ENCODE measurements at regions not wholly inside any gene's neighbourhood (a gene's known extent, or its start where the extent isn't known, plus 50 kb on each side); places are given as distances from the start of the nearest gene placed in this dataset.
A peak's percentile ranks its signal among the peaks of the same experiment; 100 is the strongest.

GRCh38 chr20:11810311-11811083 lies 107.2 kb upstream of the BTBD3 start:
- Histone ChIP-seq H3K27ac (ENCODE audit: low read depth, low read length) (no peak overlapping the region), H3K27me3 (ENCODE audit: control insufficient read depth, insufficient read depth, low read length) (no peaks in the 10 kb centered on the region), H3K36me3 (ENCODE audit: control insufficient read depth, insufficient read depth, low read length) (no peaks in the 10 kb centered on the region), H3K4me3 (ENCODE audit: low read depth, low read length) (no peak overlapping the region), H3K4me1 (ENCODE audit: control insufficient read depth, insufficient read depth, low read length) (no peaks in the 10 kb centered on the region), H3K9me3 (ENCODE audit: control insufficient read depth, insufficient read depth, low read length) (no peaks in the 10 kb centered on the region)
- DNase-seq (ENCODE audit: low read depth in 4 of 6, low spot score in 6 of 6): peak in 2 of 6 donors; percentile 32 to 53
- 0% methylated on average over 1 of the region's 4 CpGs for WGBS (ENCODE audit: insufficient coverage)

GRCh38 chr20:11813106-11813890 lies 104.4 kb upstream of the BTBD3 start:
- Histone ChIP-seq H3K9me3 (ENCODE audit: control insufficient read depth, insufficient read depth, low read length) (no peaks in the 10 kb centered on the region), H3K27ac (ENCODE audit: low read depth, low read length) (no peak overlapping the region), H3K27me3 (ENCODE audit: control insufficient read depth, insufficient read depth, low read length) (no peaks in the 10 kb centered on the region), H3K4me3 (ENCODE audit: low read depth, low read length) (no peak overlapping the region), H3K4me1 (ENCODE audit: control insufficient read depth, insufficient read depth, low read length) (no peaks in the 10 kb centered on the region), H3K36me3 (ENCODE audit: control insufficient read depth, insufficient read depth, low read length) (no peaks in the 10 kb centered on the region)
- DNase-seq (ENCODE audit: low read depth in 4 of 6, low spot score in 6 of 6): no peak
- 94% methylated on average over 11 of the region's 14 CpGs for whole genome bisulfite sequencing (ENCODE audit: insufficient coverage)

- DNase-seq (ENCODE audit: low read depth in 4 of 6, low spot score in 6 of 6): no peak
- Histone ChIP-seq H3K27me3 (ENCODE audit: control insufficient read depth, insufficient read depth, low read length) (no peaks in the 10 kb centered on the region), H3K4me3 (ENCODE audit: low read depth, low read length) (no peak overlapping the region), H3K4me1 (ENCODE audit: control insufficient read depth, insufficient read depth, low read length) (no peaks in the 10 kb centered on the region), H3K27ac (ENCODE audit: low read depth, low read length) (no peak overlapping the region), H3K36me3 (ENCODE audit: control insufficient read depth, insufficient read depth, low read length) (no peaks in the 10 kb centered on the region), H3K9me3 (ENCODE audit: control insufficient read depth, insufficient read depth, low read length) (no peaks in the 10 kb centered on the region)
- no CpG with 5 or more reads among the region's 3 CpGs for WGBS (ENCODE audit: insufficient coverage)
Observed at GRCh38 chr20:11814267-11814666, 103.4 kb upstream of the BTBD3 start.

- Histone ChIP-seq H3K4me3 (ENCODE audit: low read depth, low read length) (no peak overlapping the region), H3K36me3 (ENCODE audit: control insufficient read depth, insufficient read depth, low read length) (no peaks in the 10 kb centered on the region), H3K4me1 (ENCODE audit: control insufficient read depth, insufficient read depth, low read length) (no peaks in the 10 kb centered on the region), H3K9me3 (ENCODE audit: control insufficient read depth, insufficient read depth, low read length) (no peaks in the 10 kb centered on the region), H3K27ac (ENCODE audit: low read depth, low read length) (no peak overlapping the region), H3K27me3 (ENCODE audit: control insufficient read depth, insufficient read depth, low read length) (no peaks in the 10 kb centered on the region)
- no peak for DNase-seq (ENCODE audit: low read depth in 4 of 6, low spot score in 6 of 6)
- WGBS (ENCODE audit: insufficient coverage): no CpG with 5 or more reads among the region's 1 CpG
Observed at GRCh38 chr20:11820838-11821237, 96.9 kb upstream of the BTBD3 start.

GRCh38 chr20:11822540-11822794 lies 95.2 kb upstream of the BTBD3 start:
- Histone ChIP-seq H3K27me3 (ENCODE audit: control insufficient read depth, insufficient read depth, low read length) (no peaks in the 10 kb centered on the region), H3K4me1 (ENCODE audit: control insufficient read depth, insufficient read depth, low read length) (no peaks in the 10 kb centered on the region), H3K9me3 (ENCODE audit: control insufficient read depth, insufficient read depth, low read length) (no peaks in the 10 kb centered on the region), H3K36me3 (ENCODE audit: control insufficient read depth, insufficient read depth, low read length) (no peaks in the 10 kb centered on the region), H3K4me3 (ENCODE audit: low read depth, low read length) (no peak overlapping the region), H3K27ac (ENCODE audit: low read depth, low read length) (no peak overlapping the region)
- no peak for DNase-seq (ENCODE audit: low read depth in 4 of 6, low spot score in 6 of 6)
- no CpG with 5 or more reads among the region's 2 CpGs for WGBS (ENCODE audit: insufficient coverage)

- Histone ChIP-seq H3K4me1 (ENCODE audit: control insufficient read depth, insufficient read depth, low read length) (no peaks in the 10 kb centered on the region), H3K27ac (ENCODE audit: low read depth, low read length) (no peak overlapping the region), H3K27me3 (ENCODE audit: control insufficient read depth, insufficient read depth, low read length) (no peaks in the 10 kb centered on the region), H3K36me3 (ENCODE audit: control insufficient read depth, insufficient read depth, low read length) (no peaks in the 10 kb centered on the region), H3K4me3 (ENCODE audit: low read depth, low read length) (no peak overlapping the region), H3K9me3 (ENCODE audit: control insufficient read depth, insufficient read depth, low read length) (no peaks in the 10 kb centered on the region)
- DNase-seq (ENCODE audit: low read depth in 4 of 6, low spot score in 6 of 6): peak in 1 of 6 donors; percentile 22
- 60% methylated on average over 2 of the region's 4 CpGs for WGBS (ENCODE audit: insufficient coverage)
Observed at GRCh38 chr20:11826334-11826733, 91.4 kb upstream of the BTBD3 start.

- DNase-seq (ENCODE audit: low read depth in 4 of 6, low spot score in 6 of 6): no peak
- H3K4me3 ChIP-seq (ENCODE audit: low read depth, low read length): no peak overlapping the region
- no CpG with 5 or more reads among the region's 1 CpG for WGBS (ENCODE audit: insufficient coverage)
Observed at GRCh38 chr20:11832397-11832796, 85.3 kb upstream of the BTBD3 start.

GRCh38 chr20:11832851-11833250 lies 84.8 kb upstream of the BTBD3 start:
- H3K9me3 ChIP-seq (ENCODE audit: control insufficient read depth, insufficient read depth, low read length): no peaks in the 10 kb centered on the region
- no CpG with 5 or more reads among the region's 1 CpG for WGBS (ENCODE audit: insufficient coverage)
- H3K27ac ChIP-seq (ENCODE audit: low read depth, low read length): no peak overlapping the region
- H3K36me3 ChIP-seq (ENCODE audit: control insufficient read depth, insufficient read depth, low read length): no peaks in the 10 kb centered on the region
- no peak for DNase-seq (ENCODE audit: low read depth in 4 of 6, low spot score in 6 of 6)
- no peaks in the 10 kb centered on the region for H3K27me3 ChIP-seq (ENCODE audit: control insufficient read depth, insufficient read depth, low read length)
- H3K4me3 ChIP-seq (ENCODE audit: low read depth, low read length): no peak overlapping the region
- H3K4me1 ChIP-seq (ENCODE audit: control insufficient read depth, insufficient read depth, low read length): no peaks in the 10 kb centered on the region

More at GRCh38 chr20:11832397-11832796, 85.3 kb upstream of the BTBD3 start:
- Histone ChIP-seq H3K4me1 (ENCODE audit: control insufficient read depth, insufficient read depth, low read length) (no peaks in the 10 kb centered on the region), H3K36me3 (ENCODE audit: control insufficient read depth, insufficient read depth, low read length) (no peaks in the 10 kb centered on the region), H3K27ac (ENCODE audit: low read depth, low read length) (no peak overlapping the region), H3K9me3 (ENCODE audit: control insufficient read depth, insufficient read depth, low read length) (no peaks in the 10 kb centered on the region), H3K27me3 (ENCODE audit: control insufficient read depth, insufficient read depth, low read length) (no peaks in the 10 kb centered on the region)

GRCh38 chr20:11833825-11834224 lies 83.9 kb upstream of the BTBD3 start:
- Histone ChIP-seq H3K4me3 (ENCODE audit: low read depth, low read length) (no peak overlapping the region), H3K36me3 (ENCODE audit: control insufficient read depth, insufficient read depth, low read length) (no peaks in the 10 kb centered on the region), H3K27ac (ENCODE audit: low read depth, low read length) (no peak overlapping the region), H3K4me1 (ENCODE audit: control insufficient read depth, insufficient read depth, low read length) (no peaks in the 10 kb centered on the region), H3K27me3 (ENCODE audit: control insufficient read depth, insufficient read depth, low read length) (no peaks in the 10 kb centered on the region), H3K9me3 (ENCODE audit: control insufficient read depth, insufficient read depth, low read length) (no peaks in the 10 kb centered on the region)
- 100% methylated on average over 1 of the region's 3 CpGs for WGBS (ENCODE audit: insufficient coverage)
- no peak for DNase-seq (ENCODE audit: low read depth in 4 of 6, low spot score in 6 of 6)

- H3K27ac ChIP-seq (ENCODE audit: low read depth, low read length): no peak overlapping the region
- WGBS (ENCODE audit: insufficient coverage): 100% methylated on average over 1 of the region's 4 CpGs
- H3K36me3 ChIP-seq (ENCODE audit: control insufficient read depth, insufficient read depth, low read length): no peaks in the 10 kb centered on the region
- no peak overlapping the region for H3K4me3 ChIP-seq (ENCODE audit: low read depth, low read length)
- no peaks in the 10 kb centered on the region for H3K4me1 ChIP-seq (ENCODE audit: control insufficient read depth, insufficient read depth, low read length)
- DNase-seq (ENCODE audit: low read depth in 4 of 6, low spot score in 6 of 6): no peak
- no peaks in the 10 kb centered on the region for H3K9me3 ChIP-seq (ENCODE audit: control insufficient read depth, insufficient read depth, low read length)
- no peaks in the 10 kb centered on the region for H3K27me3 ChIP-seq (ENCODE audit: control insufficient read depth, insufficient read depth, low read length)
Observed at GRCh38 chr20:11838076-11838636, 79.5 kb upstream of the BTBD3 start.

Data from spinal cord (tissue), 9 donors.